ENCODE measurements at regions not wholly inside any gene's neighbourhood (a gene's known extent, or its start where the extent isn't known, plus 50 kb on each side); places are given as distances from the start of the nearest gene placed in this dataset.

DNA sequence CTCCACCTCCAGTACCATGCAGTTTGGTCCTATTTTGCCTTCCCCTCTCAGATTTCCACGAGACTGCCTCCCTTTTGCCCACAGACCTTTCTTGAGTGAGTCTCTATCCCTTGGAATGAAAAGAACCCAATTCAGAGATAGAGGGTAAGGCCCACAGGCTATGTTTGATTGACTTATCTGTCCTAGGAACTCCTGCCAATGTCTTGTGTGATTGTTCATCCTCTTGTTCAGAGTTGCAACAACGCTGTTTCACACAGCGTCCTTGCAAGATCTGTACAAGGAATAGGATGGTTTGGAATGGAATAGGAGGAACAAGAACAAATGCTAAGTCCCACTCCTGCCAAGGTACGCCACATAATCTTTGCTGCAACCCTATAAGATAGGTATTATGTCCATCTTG lies 142.2 kb upstream of the ABCA1 start:
- Histone ChIP-seq H3K9me3 (no peaks in the 10 kb centered on the region), H3K36me3 (no peaks in the 10 kb centered on the region), H3K27ac (no peak overlapping the region), H3K27me3 (no peaks in the 10 kb centered on the region), H3K4me1 (peaks cover 0 to 5% (median 2%) of the 10 kb centered on the region in 4 donors), H3K4me3 (no peak overlapping the region)
- DNase-seq: no peak
- TF ChIP-seq, protein P1, sequence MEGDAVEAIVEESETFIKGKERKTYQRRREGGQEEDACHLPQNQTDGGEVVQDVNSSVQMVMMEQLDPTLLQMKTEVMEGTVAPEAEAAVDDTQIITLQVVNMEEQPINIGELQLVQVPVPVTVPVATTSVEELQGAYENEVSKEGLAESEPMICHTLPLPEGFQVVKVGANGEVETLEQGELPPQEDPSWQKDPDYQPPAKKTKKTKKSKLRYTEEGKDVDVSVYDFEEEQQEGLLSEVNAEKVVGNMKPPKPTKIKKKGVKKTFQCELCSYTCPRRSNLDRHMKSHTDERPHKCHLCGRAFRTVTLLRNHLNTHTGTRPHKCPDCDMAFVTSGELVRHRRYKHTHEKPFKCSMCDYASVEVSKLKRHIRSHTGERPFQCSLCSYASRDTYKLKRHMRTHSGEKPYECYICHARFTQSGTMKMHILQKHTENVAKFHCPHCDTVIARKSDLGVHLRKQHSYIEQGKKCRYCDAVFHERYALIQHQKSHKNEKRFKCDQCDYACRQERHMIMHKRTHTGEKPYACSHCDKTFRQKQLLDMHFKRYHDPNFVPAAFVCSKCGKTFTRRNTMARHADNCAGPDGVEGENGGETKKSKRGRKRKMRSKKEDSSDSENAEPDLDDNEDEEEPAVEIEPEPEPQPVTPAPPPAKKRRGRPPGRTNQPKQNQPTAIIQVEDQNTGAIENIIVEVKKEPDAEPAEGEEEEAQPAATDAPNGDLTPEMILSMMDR (IDR thresholded peaks at IDR 0.05): no peak
- no peak for TF ChIP-seq POLR2A (IDR thresholded peaks at IDR 0.05)

DNA sequence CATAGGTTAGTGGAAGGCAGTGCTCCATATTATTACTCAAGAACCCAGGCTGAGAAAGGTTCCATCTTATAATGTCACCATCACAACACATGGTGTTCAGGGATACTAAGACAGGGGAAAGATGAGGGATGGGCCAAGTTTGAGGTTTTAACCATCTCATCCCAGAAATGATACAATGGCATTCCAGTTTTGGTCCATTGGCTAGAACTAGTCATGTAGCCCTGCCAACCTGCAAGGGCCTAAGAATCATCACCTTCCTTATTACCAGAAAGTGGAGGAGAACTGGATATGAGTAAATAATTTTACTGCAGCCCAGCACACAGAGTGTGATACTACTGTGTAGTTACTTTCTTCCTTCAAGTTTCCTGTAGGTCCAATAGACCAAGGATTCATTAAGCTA lies 144.5 kb upstream of the ABCA1 start:
- Histone ChIP-seq H3K4me3 (no peak overlapping the region), H3K27ac (no peak overlapping the region), H3K27me3 (no peaks in the 10 kb centered on the region), H3K9me3 (no peaks in the 10 kb centered on the region), H3K4me1 (no peaks in the 10 kb centered on the region), H3K36me3 (no peaks in the 10 kb centered on the region)
- DNase-seq: no peak
- TF ChIP-seq POLR2A (IDR thresholded peaks at IDR 0.05): no peak
- TF ChIP-seq, protein P1 (IDR thresholded peaks at IDR 0.05): no peak

DNA sequence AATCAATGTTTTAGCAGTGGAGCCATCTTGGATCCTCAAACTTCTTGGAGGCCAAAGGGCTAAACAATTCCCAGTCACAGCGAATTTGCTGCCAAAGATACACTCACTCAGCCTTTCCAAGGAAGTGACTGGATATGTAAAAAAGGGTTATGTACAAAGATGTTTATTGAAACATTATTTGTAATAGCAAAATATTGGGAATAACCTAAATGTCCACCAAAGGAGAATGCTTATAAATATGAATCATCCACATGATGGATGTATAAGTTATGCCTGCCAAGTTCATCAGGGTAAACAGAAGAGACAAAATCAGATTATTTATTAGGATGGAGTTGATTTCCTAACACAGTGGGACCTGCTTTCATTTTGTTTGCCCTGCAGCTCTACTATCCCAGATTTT lies 145.2 kb upstream of the ABCA1 start:
- no peak for DNase-seq
- no peak overlapping the region for H3K27ac ChIP-seq
- no peak overlapping the region for H3K4me3 ChIP-seq
- H3K4me1 ChIP-seq: no peaks in the 10 kb centered on the region
- no peak for TF ChIP-seq POLR2A (IDR thresholded peaks at IDR 0.05)
- TF ChIP-seq, protein P1 (IDR thresholded peaks at IDR 0.05): no peak
- H3K9me3 ChIP-seq: no peaks in the 10 kb centered on the region
- no peaks in the 10 kb centered on the region for H3K27me3 ChIP-seq
- H3K36me3 ChIP-seq: no peaks in the 10 kb centered on the region

DNA sequence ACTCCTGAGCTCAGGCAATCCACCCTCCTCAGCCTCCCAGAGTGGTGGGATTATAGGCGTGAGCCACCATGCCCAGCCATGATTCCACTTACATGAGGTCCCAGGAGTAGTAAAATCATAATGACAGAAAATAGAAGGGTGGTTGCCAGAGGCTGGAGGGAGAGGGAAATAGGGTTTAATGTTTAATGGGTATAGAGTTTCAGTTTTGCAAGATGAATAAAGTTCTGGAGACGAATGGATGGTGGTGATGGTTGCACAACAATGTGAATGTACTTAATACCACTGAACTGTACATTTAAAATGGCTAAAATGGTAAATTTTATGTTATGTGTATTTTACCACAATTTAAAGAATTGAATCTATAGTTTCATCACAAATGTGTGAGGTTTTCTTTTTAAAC lies 146.5 kb upstream of the ABCA1 start:
- no peaks in the 10 kb centered on the region for H3K36me3 ChIP-seq
- TF ChIP-seq, protein P1 (IDR thresholded peaks at IDR 0.05): no peak
- TF ChIP-seq POLR2A (IDR thresholded peaks at IDR 0.05): no peak
- no peaks in the 10 kb centered on the region for H3K9me3 ChIP-seq
- DNase-seq: no peak
- no peaks in the 10 kb centered on the region for H3K4me1 ChIP-seq
- no peaks in the 10 kb centered on the region for H3K27me3 ChIP-seq
- no peak overlapping the region for H3K27ac ChIP-seq
- no peak overlapping the region for H3K4me3 ChIP-seq

DNA sequence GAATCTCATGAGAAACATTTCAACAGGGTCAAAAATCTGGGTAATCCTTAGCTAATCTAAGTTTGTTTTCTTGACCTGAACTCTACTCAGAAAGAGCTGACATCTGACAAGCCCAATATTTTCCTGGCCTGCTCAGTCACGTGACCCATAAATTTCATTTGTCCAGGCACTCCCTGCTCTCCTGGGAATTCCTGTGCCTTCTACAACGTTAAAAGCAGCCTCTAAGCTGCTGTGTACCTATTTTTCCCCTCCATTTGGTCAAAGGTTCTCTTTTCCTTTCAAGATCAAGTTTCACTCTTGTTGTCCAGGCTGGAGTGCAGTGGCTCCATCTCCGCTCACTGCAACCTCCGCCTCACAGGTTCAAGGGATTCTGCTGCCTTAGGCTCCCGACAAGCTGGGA lies 148.8 kb upstream of the ABCA1 start:
- H3K4me1 ChIP-seq: no peaks in the 10 kb centered on the region
- H3K27ac ChIP-seq: no peak overlapping the region
- no peaks in the 10 kb centered on the region for H3K9me3 ChIP-seq
- DNase-seq: no peak
- no peak overlapping the region for H3K4me3 ChIP-seq
- no peaks in the 10 kb centered on the region for H3K27me3 ChIP-seq
- H3K36me3 ChIP-seq: no peaks in the 10 kb centered on the region
- TF ChIP-seq, protein P1 (IDR thresholded peaks at IDR 0.05): no peak
- no peak for TF ChIP-seq POLR2A (IDR thresholded peaks at IDR 0.05)

DNA sequence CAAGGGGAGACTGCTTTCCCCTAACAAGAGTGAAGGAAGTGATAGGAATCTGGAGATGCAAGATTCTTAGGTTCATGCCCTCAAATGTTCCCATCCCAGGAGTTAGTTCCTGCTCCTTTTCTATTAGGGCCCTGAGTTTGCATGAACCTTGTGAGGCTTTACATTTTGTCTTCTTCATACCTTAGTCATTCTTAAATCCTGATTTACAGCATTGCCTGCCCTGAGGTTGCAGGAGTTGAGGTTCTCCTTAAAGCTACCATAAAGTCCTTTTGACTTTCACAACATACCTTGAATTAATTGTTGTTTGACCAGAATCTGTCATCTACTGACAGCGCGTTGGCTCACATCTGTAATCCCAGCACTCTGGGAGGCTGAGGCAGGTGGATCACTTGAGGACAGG lies 151.5 kb upstream of the ABCA1 start:
- Histone ChIP-seq H3K27ac (no peak overlapping the region), H3K4me3 (no peak overlapping the region), H3K36me3 (no peaks in the 10 kb centered on the region), H3K4me1 (no peaks in the 10 kb centered on the region), H3K27me3 (no peaks in the 10 kb centered on the region), H3K9me3 (no peaks in the 10 kb centered on the region)
- DNase-seq: no peak
- no peak for TF ChIP-seq POLR2A (IDR thresholded peaks at IDR 0.05)
- TF ChIP-seq, protein P1 (IDR thresholded peaks at IDR 0.05): no peak

Data from Peyer's patch (tissue), 4 donors.